ENCODE measurements at regions not wholly inside any gene's neighbourhood (a gene's known extent, or its start where the extent isn't known, plus 50 kb on each side); places are given as distances from the start of the nearest gene placed in this dataset.

GRCh38 chrX:39813631-39814277 is 284.0 kb downstream of the BCOR start:
- Histone ChIP-seq H3F3A (ENCODE audit: insufficient read depth) (no peaks in the 10 kb centered on the region), H4K20me1 (ENCODE audit: low read depth, low read length) (no peaks in the 10 kb centered on the region), H3K36me3 (ENCODE audit: low read length) (no peaks in the 10 kb centered on the region), H3K9me3 (ENCODE audit: insufficient read depth, low read length) (no peaks in the 10 kb centered on the region), H3K9ac (ENCODE audit: low read length) (no peak overlapping the region), H3K79me2 (ENCODE audit: insufficient read depth, low read length) (no peaks in the 10 kb centered on the region), H2AFZ (ENCODE audit: low read depth, low read length, severe bottlenecking) (no peak overlapping the region), H3K4me3 (ENCODE audit: insufficient read depth, low read length, poor library complexity, severe bottlenecking) (no peak overlapping the region), H3K4me2 (ENCODE audit: low read depth, low read length, poor library complexity, severe bottlenecking) (no peak overlapping the region), H3K27ac (ENCODE audit: low read depth, low read length) (no peak overlapping the region), H3K27me3 (ENCODE audit: low read length) (no peaks in the 10 kb centered on the region), H3K9me2 (replicated peaks; ENCODE audit: insufficient read depth, low read length) (no peaks in the 10 kb centered on the region)
- TF ChIP-seq CTCF (IDR thresholded peaks at IDR 0.05; ENCODE audit: insufficient read depth, low read length, poor library complexity, severe bottlenecking) (no peak), EZH2phosphoT487 (conservative IDR thresholded peaks at IDR 0.05; ENCODE audit: low read length) (no peak)

GRCh38 chrX:39814391-39814790 is 283.4 kb downstream of the BCOR start:
- Histone ChIP-seq H3K9ac (ENCODE audit: low read length) (no peak overlapping the region), H3K4me3 (ENCODE audit: insufficient read depth, low read length, poor library complexity, severe bottlenecking) (no peak overlapping the region), H3K27ac (ENCODE audit: low read depth, low read length) (no peak overlapping the region), H3K9me2 (replicated peaks; ENCODE audit: insufficient read depth, low read length) (no peaks in the 10 kb centered on the region), H3K36me3 (ENCODE audit: low read length) (no peaks in the 10 kb centered on the region), H3K79me2 (ENCODE audit: insufficient read depth, low read length) (no peaks in the 10 kb centered on the region), H3K27me3 (ENCODE audit: low read length) (no peaks in the 10 kb centered on the region), H2AFZ (ENCODE audit: low read depth, low read length, severe bottlenecking) (no peak overlapping the region), H4K20me1 (ENCODE audit: low read depth, low read length) (no peaks in the 10 kb centered on the region), H3K9me3 (ENCODE audit: insufficient read depth, low read length) (no peaks in the 10 kb centered on the region), H3F3A (ENCODE audit: insufficient read depth) (no peaks in the 10 kb centered on the region), H3K4me2 (ENCODE audit: low read depth, low read length, poor library complexity, severe bottlenecking) (no peak overlapping the region)
- no peak for TF ChIP-seq CTCF (IDR thresholded peaks at IDR 0.05; ENCODE audit: insufficient read depth, low read length, poor library complexity, severe bottlenecking)
- no peak for TF ChIP-seq EZH2phosphoT487 (conservative IDR thresholded peaks at IDR 0.05; ENCODE audit: low read length)

GRCh38 chrX:39815631-39816030 is 282.1 kb downstream of the BCOR start:
- H3K79me2 ChIP-seq (ENCODE audit: insufficient read depth, low read length), result no peaks in the 10 kb centered on the region
- H2AFZ ChIP-seq (ENCODE audit: low read depth, low read length, severe bottlenecking), result no peak overlapping the region

More at GRCh38 chrX:39815631-39816030, 282.1 kb downstream of the BCOR start:
- H3K4me3 ChIP-seq (ENCODE audit: insufficient read depth, low read length, poor library complexity, severe bottlenecking), result no peak overlapping the region
- no peak overlapping the region for H3K27ac ChIP-seq (ENCODE audit: low read depth, low read length)
- H3K36me3 ChIP-seq (ENCODE audit: low read length), result no peaks in the 10 kb centered on the region
- no peaks in the 10 kb centered on the region for H4K20me1 ChIP-seq (ENCODE audit: low read depth, low read length)
- H3K27me3 ChIP-seq (ENCODE audit: low read length), result no peaks in the 10 kb centered on the region
- H3K9me3 ChIP-seq (ENCODE audit: insufficient read depth, low read length), result no peaks in the 10 kb centered on the region
- no peak overlapping the region for H3K4me2 ChIP-seq (ENCODE audit: low read depth, low read length, poor library complexity, severe bottlenecking)
- no peaks in the 10 kb centered on the region for H3F3A ChIP-seq (ENCODE audit: insufficient read depth)
- no peak overlapping the region for H3K9ac ChIP-seq (ENCODE audit: low read length)
- TF ChIP-seq CTCF (IDR thresholded peaks at IDR 0.05; ENCODE audit: insufficient read depth, low read length, poor library complexity, severe bottlenecking) (no peak), EZH2phosphoT487 (conservative IDR thresholded peaks at IDR 0.05; ENCODE audit: low read length) (no peak)
- no peaks in the 10 kb centered on the region for H3K9me2 ChIP-seq (replicated peaks; ENCODE audit: insufficient read depth, low read length)
